C4-2B (cell line): ENCODE measurements at regions not wholly inside any gene's neighbourhood (a gene's known extent, or its start where the extent isn't known, plus 50 kb on each side); places are given as distances from the start of the nearest gene placed in this dataset.

Source experiments
- H3K27ac ChIP-seq: fragments of 450-650 bp; 2 replicates; pipeline ENCODE4 v1.5.1; 2017
- CTCF ChIP-seq: fragments of 450-650 bp; conservative IDR thresholded peaks from 2 replicates; pipeline ENCODE4 v1.5.1; 2017; ENCODE audit warnings: mild to moderate bottlenecking
- ZFX ChIP-seq: fragments of 450-650 bp; IDR thresholded peaks from 2 replicates; pipeline ENCODE4 v1.6.1; 2017

DNA sequence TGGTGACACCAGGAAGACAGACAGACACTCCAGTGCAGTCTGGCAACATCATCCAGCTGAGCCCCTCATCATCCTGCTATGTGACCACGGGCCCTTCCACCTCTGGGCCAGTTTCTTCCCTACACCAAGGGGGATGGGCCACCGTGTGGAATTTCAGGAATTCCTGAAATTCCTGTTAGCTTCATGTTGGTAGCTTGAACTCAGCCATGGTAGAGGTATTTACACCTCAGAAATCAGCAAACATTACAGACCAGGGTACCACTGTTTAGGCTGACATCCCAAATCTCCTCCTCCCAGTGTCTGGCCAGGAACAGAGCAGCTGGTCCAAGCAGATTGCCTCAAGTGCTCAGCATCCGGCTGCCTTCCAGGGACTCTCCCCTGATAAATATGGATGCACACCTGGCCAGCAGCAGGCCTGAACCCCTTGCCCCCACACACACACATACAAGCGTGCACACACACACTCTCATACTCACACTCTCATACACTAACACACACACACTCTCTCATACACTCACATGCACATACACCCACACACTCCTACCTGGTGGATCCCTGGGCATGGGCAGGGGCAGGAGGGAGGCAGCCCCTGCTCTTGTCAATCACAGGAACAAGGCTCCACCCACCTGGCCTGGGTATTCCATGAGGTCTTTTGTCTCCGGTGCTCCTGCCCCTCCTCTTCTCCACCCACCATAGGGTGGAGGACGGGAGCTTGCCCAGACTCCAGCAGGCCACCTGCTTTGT lies 85.2 kb downstream of the BUD13 start:
- no peak overlapping the region for H3K27ac ChIP-seq
- TF ChIP-seq CTCF, result no peak
- no peak for TF ChIP-seq ZFX

GRCh38 chr11:116686866-116687265 lies 85.9 kb downstream of the BUD13 start:
- TF ChIP-seq CTCF, result no peak
- no peak for TF ChIP-seq ZFX
- H3K27ac ChIP-seq, result no peak overlapping the region

DNA sequence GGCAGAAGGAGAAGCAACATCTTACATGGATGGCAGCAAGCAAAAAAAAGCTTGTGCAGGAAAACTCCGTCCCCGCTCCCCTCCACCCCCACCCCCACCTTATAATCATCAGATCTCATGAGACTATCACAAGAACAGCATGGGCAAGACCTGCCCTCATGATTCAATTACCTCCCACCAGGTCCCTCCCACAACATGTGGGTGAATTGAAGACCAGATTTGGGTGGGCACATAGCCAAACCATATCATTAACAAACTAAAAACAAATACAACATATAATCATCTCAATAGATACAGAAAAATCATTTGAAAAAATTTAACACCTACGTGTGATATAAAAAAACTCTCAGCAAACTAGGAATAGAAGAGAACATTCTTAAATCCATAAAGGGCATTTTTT lies 88.8 kb downstream of the BUD13 start:
- no peak for TF ChIP-seq CTCF
- TF ChIP-seq ZFX, result no peak
- no peak overlapping the region for H3K27ac ChIP-seq

DNA sequence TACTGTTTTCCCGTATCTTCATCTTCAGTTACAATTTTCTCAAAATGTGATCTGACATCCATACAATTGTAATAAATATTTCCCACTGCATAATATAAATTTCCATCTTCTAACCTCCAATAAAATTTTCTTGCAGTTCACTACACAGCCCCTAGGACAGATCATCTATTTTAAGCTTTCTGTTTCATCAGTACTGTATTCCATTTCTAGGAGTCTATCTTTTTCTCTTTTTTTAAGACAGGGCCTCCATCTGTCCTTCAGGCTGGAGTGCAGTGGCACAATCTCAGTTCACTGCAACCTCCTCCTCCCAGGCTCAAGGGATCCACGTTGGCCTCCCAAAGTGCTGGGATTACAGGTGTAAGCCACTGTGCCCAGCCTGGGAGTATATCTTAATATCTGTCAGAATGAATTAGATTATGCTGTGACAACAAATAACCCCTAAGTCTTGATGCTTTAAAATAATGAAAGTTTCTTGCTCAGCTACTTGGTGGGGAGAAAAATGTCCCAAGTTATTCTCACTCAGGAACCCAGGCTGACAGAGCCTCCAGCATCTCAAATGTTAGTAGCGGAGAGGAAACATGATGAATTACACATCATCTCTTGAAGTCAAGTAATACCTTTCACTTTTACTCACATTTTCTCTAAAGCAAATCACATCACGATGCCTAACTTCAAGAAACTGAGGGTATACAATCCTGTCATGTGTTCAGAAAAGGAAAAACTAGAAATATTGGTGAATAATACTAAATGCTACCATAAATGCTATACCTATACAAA lies 92.2 kb downstream of the BUD13 start:
- TF ChIP-seq CTCF (no peak), ZFX (no peak)
- no peak overlapping the region for H3K27ac ChIP-seq

DNA sequence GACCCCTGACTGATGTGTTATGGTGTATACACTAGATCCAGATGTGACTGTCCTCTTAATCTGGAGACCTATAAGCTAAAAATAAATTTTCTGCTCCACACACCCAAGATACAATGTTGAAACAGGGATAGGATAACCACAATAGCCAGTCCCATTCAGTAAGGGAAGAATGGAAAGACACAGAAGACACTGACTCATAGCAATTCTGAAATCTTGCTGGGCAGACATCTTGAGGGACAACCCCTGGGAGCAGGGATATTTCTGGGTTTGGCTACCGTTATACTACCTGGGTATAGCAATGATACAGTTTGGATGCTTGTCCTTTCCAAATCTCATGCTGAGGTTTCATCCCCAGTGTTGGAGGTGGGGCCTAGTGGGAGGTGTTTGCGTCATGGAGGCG lies 93.9 kb downstream of the BUD13 start:
- H3K27ac ChIP-seq, result no peak overlapping the region
- TF ChIP-seq CTCF (no peak), ZFX (no peak)

- H3K27ac ChIP-seq, result peak overlapping the region; percentile 17; the same call in 1 of the 2 replicates
Observed at GRCh38 chr11:116667318-116667717, 105.5 kb downstream of the BUD13 start.

- H3K27ac ChIP-seq, result peak overlapping the region; percentile 17; the same call in 1 of the 2 replicates
Observed at GRCh38 chr11:116666673-116667249, 106.0 kb downstream of the BUD13 start.

DNA sequence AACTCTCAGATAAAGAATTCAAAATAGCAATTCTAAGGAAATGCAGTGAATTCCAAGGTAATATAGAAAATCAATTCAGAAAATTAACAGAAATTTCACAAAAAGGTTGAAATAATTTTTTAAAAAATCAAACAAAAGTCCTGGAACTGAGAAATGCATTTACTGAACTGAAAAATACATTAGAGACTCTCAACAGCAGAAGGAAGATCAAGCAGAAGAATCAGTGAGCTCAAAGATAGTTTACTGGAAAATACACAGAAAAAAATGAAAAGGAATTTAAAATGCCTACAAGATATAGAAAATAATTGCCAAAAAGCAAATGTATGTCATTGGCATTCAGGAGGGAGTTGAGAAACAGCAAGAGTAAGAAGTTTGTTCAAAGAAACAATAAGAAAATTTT lies 107.3 kb downstream of the BUD13 start:
- no peak overlapping the region for H3K27ac ChIP-seq
- TF ChIP-seq ZFX, result no peak
- no peak for TF ChIP-seq CTCF
